ENCODE measurements at regions not wholly inside any gene's neighbourhood (a gene's known extent, or its start where the extent isn't known, plus 50 kb on each side); places are given as distances from the start of the nearest gene placed in this dataset.
"Not testable (repeated sequence)": the region's sequence is repeated elsewhere in the genome, so short reads cannot be mapped to it uniquely, and the experiment has no call there.

- no peak for DNase-seq
Measured at GRCh38 chr4:106869551-106869950, 166.6 kb downstream of the DKK2 start.

- no peak for DNase-seq
Measured at GRCh38 chr4:106868381-106869035, 167.6 kb downstream of the DKK2 start.

GRCh38 chr4:106864231-106864630 lies 171.9 kb downstream of the DKK2 start:
- no peak for DNase-seq

- DNase-seq = no peak
Measured at GRCh38 chr4:106854569-106855351, 181.4 kb downstream of the DKK2 start.

- DNase-seq = no peak
Measured at GRCh38 chr4:106852426-106852825, 183.7 kb downstream of the DKK2 start.

GRCh38 chr4:106851726-106852125 lies 184.4 kb downstream of the DKK2 start:
- no peak for DNase-seq

GRCh38 chr4:106850691-106851090 lies 185.4 kb downstream of the DKK2 start:
- DNase-seq = no peak

GRCh38 chr4:106835919-106836318 lies 200.2 kb downstream of the DKK2 start:
- DNase-seq = no peak

- no peak for DNase-seq
Measured at GRCh38 chr4:106830879-106831278, 205.2 kb downstream of the DKK2 start.

- no peak for DNase-seq
Measured at GRCh38 chr4:106818764-106819163, 217.3 kb downstream of the DKK2 start.

GRCh38 chr4:106816496-106816895 lies 219.6 kb downstream of the DKK2 start:
- DNase-seq = no peak

- no peak for DNase-seq
Measured at GRCh38 chr4:106810122-106810521, 226.0 kb downstream of the DKK2 start.

GRCh38 chr4:106809076-106809475 lies 227.0 kb downstream of the DKK2 start:
- no peak for DNase-seq

GRCh38 chr4:106806158-106806797 lies 229.8 kb downstream of the DKK2 start:
- no peak for DNase-seq

- no peak for DNase-seq
Measured at GRCh38 chr4:106803083-106803482, 233.0 kb downstream of the DKK2 start.

- DNase-seq = no peak
Measured at GRCh38 chr4:106801386-106801785, 234.7 kb downstream of the DKK2 start.

GRCh38 chr4:106796876-106797275 lies 239.2 kb downstream of the DKK2 start:
- no peak for DNase-seq

- no peak for DNase-seq
Measured at GRCh38 chr4:106795326-106795725, 240.8 kb downstream of the DKK2 start.

GRCh38 chr4:106793933-106794332 lies 242.2 kb downstream of the DKK2 start:
- no peak for DNase-seq

- no peak for DNase-seq
Measured at GRCh38 chr4:106775636-106776035, 260.5 kb downstream of the DKK2 start.

GRCh38 chr4:106774055-106774454 lies 262.1 kb downstream of the DKK2 start:
- DNase-seq = not testable (repeated sequence)

- DNase-seq = no peak
Measured at GRCh38 chr4:106773076-106773905, 262.8 kb downstream of the DKK2 start.

GRCh38 chr4:106767991-106768390 lies 268.1 kb downstream of the DKK2 start:
- no peak for DNase-seq
